Suprapubic skin (tissue), 4 donors: ENCODE measurements at regions not wholly inside any gene's neighbourhood (a gene's known extent, or its start where the extent isn't known, plus 50 kb on each side); places are given as distances from the start of the nearest gene placed in this dataset.

Experiments used
- DNase-seq, 2 donors: peaks; one replicate each; pipeline ENCODE4 v3.0.0-alpha.2; 2019; ENCODE audit warnings: low spot score in 2 of 2
- H3K27ac ChIP-seq: fragments of 200-600 bp; sonication (generic); one replicate; pipeline ENCODE4 v1.5.1; 2019
- H3K27me3 ChIP-seq: fragments of 200-600 bp; sonication (generic); one replicate; pipeline ENCODE4 v1.5.1; 2019
- H3K36me3 ChIP-seq: fragments of 200-600 bp; sonication (generic); one replicate; pipeline ENCODE4 v1.5.1; 2019
- H3K4me1 ChIP-seq: fragments of 200-600 bp; sonication (generic); one replicate; pipeline ENCODE4 v1.5.1; 2019
- H3K4me3 ChIP-seq: fragments of 200-600 bp; sonication (generic); one replicate; pipeline ENCODE4 v1.5.1; 2019; ENCODE audit warnings: mild to moderate bottlenecking
- H3K9me3 ChIP-seq: fragments of 200-600 bp; sonication (generic); one replicate; pipeline ENCODE4 v1.5.1; 2019
- EP300 ChIP-seq: sonication (generic); formaldehyde crosslinking; IDR thresholded peaks from one replicate; pipeline ENCODE4 v1.6.1; 2017; ENCODE audit warnings: antibody characterized with exemption
- POLR2A ChIP-seq, 2 donors: fragments of 450-650 bp; IDR thresholded peaks; one replicate each; pipeline ENCODE4 v1.6.1; 2017; ENCODE audit warnings: antibody characterized with exemption in 2 of 2, mild to moderate bottlenecking in 2 of 2, moderate library complexity in 2 of 2
- POLR2AphosphoS5 ChIP-seq, 3 donors: sonication (generic); formaldehyde crosslinking; IDR thresholded peaks; one replicate each; pipeline ENCODE4 v1.6.1; 2017; ENCODE audit warnings: antibody characterized with exemption in 3 of 3
- whole genome bisulfite sequencing: methylation state at CpG from one replicate; pipeline ENCODE4 v1.1.5; 2018; 5-methylcytosine and 5-hydroxymethylcytosine counted together
- TF ChIP-seq, protein P1 (sequence below), 2 donors: fragments of 200-600 bp in 1 of 2; fragments of 450-650 bp in 1 of 2; sonication (generic) in 1 of 2; IDR thresholded peaks; one replicate each; pipeline ENCODE4 v1.5.1; 2016 to 2019; ENCODE audit warnings: antibody characterized with exemption in 2 of 2, mild to moderate bottlenecking in 1 of 2, moderate library complexity in 1 of 2

DNA sequence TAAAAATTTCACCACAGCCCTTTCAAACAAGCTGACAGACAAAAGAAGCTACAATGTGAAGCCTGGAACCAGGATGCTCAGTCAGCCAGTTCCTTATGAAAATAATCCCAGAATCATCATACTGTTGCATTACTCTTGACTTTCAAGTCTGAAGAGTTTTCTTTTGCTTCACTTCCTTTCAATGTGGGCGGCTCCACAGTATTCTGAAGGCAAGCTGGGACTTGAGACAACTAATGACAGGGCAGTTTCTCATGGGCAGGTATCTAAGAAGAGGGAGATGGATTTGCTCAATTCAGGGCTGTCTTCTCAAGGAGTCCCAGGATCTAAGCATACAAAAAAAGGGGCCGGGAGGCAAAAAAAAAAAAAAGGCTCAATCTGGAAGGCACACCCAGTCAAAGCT is 173.4 kb downstream of the PAPSS1 start:
- Histone ChIP-seq H3K36me3 (no peaks in the 10 kb centered on the region), H3K4me3 (no peak overlapping the region), H3K27ac (no peak overlapping the region), H3K27me3 (no peaks in the 10 kb centered on the region), H3K4me1 (no peaks in the 10 kb centered on the region), H3K9me3 (no peaks in the 10 kb centered on the region)
- 59% methylated on average over 2 of the region's 2 CpGs for WGBS
- DNase-seq, result no peak
- TF ChIP-seq POLR2A (IDR thresholded peaks at IDR 0.05) (no peak), EP300 (no peak), POLR2AphosphoS5 (IDR thresholded peaks at IDR 0.05) (no peak)
- TF ChIP-seq, protein P1, sequence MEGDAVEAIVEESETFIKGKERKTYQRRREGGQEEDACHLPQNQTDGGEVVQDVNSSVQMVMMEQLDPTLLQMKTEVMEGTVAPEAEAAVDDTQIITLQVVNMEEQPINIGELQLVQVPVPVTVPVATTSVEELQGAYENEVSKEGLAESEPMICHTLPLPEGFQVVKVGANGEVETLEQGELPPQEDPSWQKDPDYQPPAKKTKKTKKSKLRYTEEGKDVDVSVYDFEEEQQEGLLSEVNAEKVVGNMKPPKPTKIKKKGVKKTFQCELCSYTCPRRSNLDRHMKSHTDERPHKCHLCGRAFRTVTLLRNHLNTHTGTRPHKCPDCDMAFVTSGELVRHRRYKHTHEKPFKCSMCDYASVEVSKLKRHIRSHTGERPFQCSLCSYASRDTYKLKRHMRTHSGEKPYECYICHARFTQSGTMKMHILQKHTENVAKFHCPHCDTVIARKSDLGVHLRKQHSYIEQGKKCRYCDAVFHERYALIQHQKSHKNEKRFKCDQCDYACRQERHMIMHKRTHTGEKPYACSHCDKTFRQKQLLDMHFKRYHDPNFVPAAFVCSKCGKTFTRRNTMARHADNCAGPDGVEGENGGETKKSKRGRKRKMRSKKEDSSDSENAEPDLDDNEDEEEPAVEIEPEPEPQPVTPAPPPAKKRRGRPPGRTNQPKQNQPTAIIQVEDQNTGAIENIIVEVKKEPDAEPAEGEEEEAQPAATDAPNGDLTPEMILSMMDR (IDR thresholded peaks at IDR 0.05), result no peak

DNA sequence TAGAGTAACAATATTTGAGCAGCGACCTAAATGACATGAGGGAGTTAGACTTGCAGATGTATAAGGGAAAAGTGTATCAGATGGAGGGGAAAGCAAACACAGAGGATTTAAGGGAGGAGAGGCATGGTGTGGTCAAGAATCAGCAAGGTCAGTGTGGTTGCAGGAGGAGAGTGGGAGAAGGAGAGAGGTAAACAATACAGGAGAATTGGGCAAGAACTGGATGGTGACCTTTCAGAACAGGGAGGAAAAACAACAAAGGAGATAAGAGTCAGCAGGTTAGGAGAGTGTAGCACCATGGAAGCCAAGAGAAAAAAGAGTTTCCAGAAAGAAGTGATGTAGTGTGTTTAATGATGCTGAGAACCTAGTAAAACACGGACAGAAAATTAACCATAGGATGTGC is 178.5 kb downstream of the PAPSS1 start:
- no peaks in the 10 kb centered on the region for H3K9me3 ChIP-seq
- no peaks in the 10 kb centered on the region for H3K4me1 ChIP-seq
- H3K4me3 ChIP-seq, result no peak overlapping the region
- no peaks in the 10 kb centered on the region for H3K27me3 ChIP-seq
- WGBS, result 90% methylated on average over 2 of the region's 2 CpGs
- TF ChIP-seq, protein P1 (IDR thresholded peaks at IDR 0.05), result no peak
- TF ChIP-seq EP300, result no peak
- no peak for TF ChIP-seq POLR2AphosphoS5 (IDR thresholded peaks at IDR 0.05)
- TF ChIP-seq POLR2A (IDR thresholded peaks at IDR 0.05), result no peak
- no peaks in the 10 kb centered on the region for H3K36me3 ChIP-seq
- no peak overlapping the region for H3K27ac ChIP-seq
- DNase-seq, result no peak

DNA sequence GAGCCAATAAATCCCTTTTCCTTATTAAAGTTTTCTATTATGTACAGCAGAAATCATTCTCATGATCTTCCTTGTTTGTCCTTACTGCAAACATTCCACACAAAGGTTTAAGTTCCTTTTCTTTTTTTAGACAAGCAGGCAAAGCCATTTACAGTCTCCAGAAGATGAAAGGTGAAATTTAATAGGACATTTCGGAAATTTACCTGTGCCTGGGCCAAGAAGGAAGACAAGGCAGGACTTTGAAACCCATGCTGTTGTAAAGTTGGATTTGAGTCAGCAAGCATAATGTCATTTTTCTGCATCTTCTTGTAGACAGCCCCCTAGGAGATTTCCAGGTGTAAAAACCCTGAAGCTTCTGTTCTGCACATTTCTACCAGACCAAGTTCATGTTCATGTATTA is 188.1 kb downstream of the PAPSS1 start:
- Histone ChIP-seq H3K36me3 (no peaks in the 10 kb centered on the region), H3K27ac (no peak overlapping the region), H3K27me3 (no peaks in the 10 kb centered on the region), H3K4me3 (no peak overlapping the region), H3K9me3 (no peaks in the 10 kb centered on the region), H3K4me1 (no peaks in the 10 kb centered on the region)
- TF ChIP-seq POLR2AphosphoS5 (IDR thresholded peaks at IDR 0.05) (no peak), POLR2A (IDR thresholded peaks at IDR 0.05) (no peak), EP300 (no peak)
- 55% methylated on average over 1 of the region's 1 CpG for WGBS
- DNase-seq, result no peak

DNA sequence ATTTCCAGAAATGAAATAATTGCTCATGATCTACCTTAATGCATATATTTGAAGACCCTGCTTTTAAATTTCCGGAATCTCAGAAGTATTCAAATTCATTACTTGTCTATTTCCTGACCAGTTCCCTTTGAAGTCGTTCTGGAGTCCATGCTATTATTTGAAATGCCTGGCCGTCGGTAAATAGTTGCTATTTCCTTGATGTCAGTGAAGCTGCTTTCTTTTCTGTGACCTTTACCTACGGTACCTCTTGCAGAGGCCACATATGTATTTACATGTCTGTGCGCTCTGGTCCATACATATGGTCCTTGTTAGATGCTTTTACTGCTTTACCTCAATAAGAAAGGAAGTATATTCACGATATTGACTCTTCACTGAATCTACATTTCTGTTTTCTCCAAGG is 199.7 kb downstream of the PAPSS1 start:
- no peaks in the 10 kb centered on the region for H3K4me1 ChIP-seq
- 73% methylated on average over 7 of the region's 7 CpGs for WGBS
- no peak overlapping the region for H3K27ac ChIP-seq
- H3K27me3 ChIP-seq, result no peaks in the 10 kb centered on the region
- H3K4me3 ChIP-seq, result no peak overlapping the region
- H3K9me3 ChIP-seq, result no peaks in the 10 kb centered on the region
- no peaks in the 10 kb centered on the region for H3K36me3 ChIP-seq
- TF ChIP-seq POLR2A (IDR thresholded peaks at IDR 0.05), result no peak
- TF ChIP-seq EP300, result no peak
- no peak for TF ChIP-seq POLR2AphosphoS5 (IDR thresholded peaks at IDR 0.05)
- TF ChIP-seq, protein P1 (IDR thresholded peaks at IDR 0.05), result no peak
- no peak for DNase-seq

DNA sequence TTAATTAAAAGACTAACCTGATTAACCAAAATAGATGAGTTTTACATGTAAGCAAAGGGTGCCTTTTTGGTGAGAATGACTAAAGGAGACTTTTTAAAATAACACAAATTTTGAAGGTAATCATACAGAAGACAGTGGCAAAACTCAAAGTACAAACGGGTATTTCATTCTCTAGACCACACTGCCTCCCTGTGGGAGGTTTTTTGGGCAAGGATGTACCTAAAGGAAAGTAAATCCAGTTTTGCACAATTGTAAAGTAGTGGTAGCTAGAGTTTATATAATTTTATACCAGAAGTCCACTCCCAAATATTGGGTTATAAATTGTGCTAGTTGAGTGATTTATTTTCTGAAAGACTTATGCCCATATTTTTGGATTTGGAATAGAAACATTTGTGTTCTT is 201.0 kb downstream of the PAPSS1 start:
- H3K36me3 ChIP-seq, result no peaks in the 10 kb centered on the region
- 6% methylated on average over 1 of the region's 1 CpG for WGBS
- no peaks in the 10 kb centered on the region for H3K9me3 ChIP-seq
- no peak for DNase-seq
- H3K4me1 ChIP-seq, result no peaks in the 10 kb centered on the region
- H3K27ac ChIP-seq, result no peak overlapping the region
- no peak for TF ChIP-seq POLR2A (IDR thresholded peaks at IDR 0.05)
- TF ChIP-seq, protein P1 (IDR thresholded peaks at IDR 0.05), result peak; percentile 26 to 37
- no peak for TF ChIP-seq EP300
- no peak for TF ChIP-seq POLR2AphosphoS5 (IDR thresholded peaks at IDR 0.05)
- no peaks in the 10 kb centered on the region for H3K27me3 ChIP-seq
- H3K4me3 ChIP-seq, result no peak overlapping the region

DNA sequence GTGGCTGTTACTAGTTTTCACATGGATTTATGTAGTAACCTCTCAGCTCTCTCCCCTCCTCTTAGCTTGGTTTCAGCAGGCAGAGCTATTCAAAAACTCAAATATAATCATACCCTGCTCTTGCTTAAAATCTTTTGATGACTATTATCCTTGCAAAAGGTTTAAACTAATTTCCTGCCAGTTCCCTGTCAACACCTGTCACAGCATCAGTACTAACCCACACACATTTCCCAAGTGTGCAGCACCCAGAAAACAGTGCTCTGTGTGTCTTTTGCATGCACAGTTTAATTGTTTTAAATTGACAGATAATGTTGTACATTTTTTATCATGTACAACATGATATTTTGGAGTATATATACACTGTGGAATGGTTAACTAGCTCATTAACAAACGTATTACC is 202.0 kb downstream of the PAPSS1 start:
- 41% methylated on average over 1 of the region's 1 CpG for WGBS

More for the DNA sequence above, 202.0 kb downstream of the PAPSS1 start:
- H3K4me1 ChIP-seq, result no peaks in the 10 kb centered on the region
- H3K27me3 ChIP-seq, result no peaks in the 10 kb centered on the region
- DNase-seq, result no peak
- H3K27ac ChIP-seq, result no peak overlapping the region
- no peak overlapping the region for H3K4me3 ChIP-seq
- TF ChIP-seq POLR2AphosphoS5 (IDR thresholded peaks at IDR 0.05) (no peak), POLR2A (IDR thresholded peaks at IDR 0.05) (no peak), EP300 (no peak)
- TF ChIP-seq, protein P1 (IDR thresholded peaks at IDR 0.05), result no peak
- no peaks in the 10 kb centered on the region for H3K36me3 ChIP-seq
- no peaks in the 10 kb centered on the region for H3K9me3 ChIP-seq
